HG02840 (cell line): ENCODE measurements at regions not wholly inside any gene's neighbourhood (a gene's known extent, or its start where the extent isn't known, plus 50 kb on each side); places are given as distances from the start of the nearest gene placed in this dataset.
"Not testable (repeated sequence)": the region's sequence is repeated elsewhere in the genome, so short reads cannot be mapped to it uniquely, and the experiment has no call there.

ENCODE experiments used
- ATAC-seq: cut with Tn5 transposase; IDR thresholded peaks from one replicate; pipeline ENCODE4 v1.9.1; 2021; ENCODE audit warnings: mild to moderate bottlenecking, moderate library complexity, moderate number of reproducible peaks; ENCODE audit not compliant: unreplicated experiment, low FRiP score

DNA sequence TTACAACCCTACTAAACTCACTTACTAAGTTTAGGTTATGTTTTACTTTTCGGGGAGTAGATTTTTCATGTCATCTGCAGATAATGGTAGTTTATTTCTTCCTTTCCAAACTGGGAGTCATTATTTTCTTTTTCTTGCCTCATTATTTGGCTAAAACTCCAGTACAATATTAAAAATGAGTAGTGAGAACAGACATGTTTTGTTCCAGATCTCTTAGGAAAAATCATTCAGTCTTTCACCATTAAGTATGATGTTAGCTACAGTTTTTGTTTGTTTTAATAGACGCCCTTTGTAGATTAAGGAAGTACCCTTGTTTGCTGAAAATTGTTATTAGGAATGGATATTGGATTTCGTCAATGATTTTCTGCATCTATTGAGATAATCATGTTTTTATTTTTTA, 472.0 kb upstream of the PAPPA start:
- no peak for ATAC-seq

DNA sequence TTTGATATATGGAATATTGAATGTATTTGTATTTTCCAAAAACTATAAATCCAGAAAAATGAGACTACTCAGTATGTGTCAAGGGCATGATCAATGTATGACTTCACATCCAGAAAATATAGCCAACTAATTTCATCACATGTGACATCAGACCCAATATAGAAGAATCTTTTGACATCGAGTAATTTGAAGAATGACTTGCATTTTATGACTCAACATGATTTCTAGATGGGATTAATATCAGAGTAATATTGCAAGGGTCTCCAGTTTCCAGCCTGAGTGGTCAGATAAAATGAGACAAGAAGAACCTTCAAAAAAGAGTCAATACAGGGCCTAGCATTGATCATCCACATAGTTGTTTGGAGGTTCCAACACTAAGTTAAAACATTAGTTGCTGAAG, 467.5 kb upstream of the PAPPA start:
- ATAC-seq, result no peak

DNA sequence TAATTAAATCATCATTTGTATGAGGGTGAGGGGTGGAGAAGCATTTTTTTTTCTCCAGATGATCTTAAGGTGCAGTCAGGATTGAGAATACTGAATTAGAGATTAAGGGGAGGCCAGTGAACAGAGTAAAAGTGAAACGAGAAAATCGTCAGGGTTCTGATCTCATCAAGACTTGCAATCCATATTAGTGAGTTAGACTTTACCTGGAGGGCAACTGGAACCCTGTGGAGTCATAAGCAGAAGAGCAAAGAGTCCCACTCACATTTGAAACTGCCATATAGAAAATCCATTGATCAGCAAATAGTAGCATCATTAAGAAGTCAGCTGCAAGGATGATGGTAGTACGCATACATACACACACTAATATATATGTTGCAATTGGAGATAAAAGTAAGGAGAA, 466.2 kb upstream of the PAPPA start:
- ATAC-seq, result no peak

DNA sequence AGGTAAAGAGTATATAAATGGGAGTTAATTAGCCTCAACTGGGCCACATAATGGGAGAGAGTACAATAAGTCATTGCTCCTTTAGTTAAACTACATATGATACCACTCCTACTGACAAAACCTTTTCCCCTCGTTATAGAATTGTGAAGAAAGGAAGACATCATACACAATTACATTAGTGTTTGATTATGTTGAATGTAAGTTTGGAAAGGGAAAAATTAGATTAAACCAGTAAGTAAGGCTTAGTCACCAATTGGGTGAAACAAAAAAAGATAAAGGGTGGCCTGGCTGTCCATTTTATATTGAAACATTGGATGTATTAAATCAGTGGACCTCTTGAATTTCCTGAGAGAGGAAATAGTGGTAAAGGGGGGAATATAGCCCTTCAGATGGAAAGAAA, 464.3 kb upstream of the PAPPA start:
- ATAC-seq, result no peak

DNA sequence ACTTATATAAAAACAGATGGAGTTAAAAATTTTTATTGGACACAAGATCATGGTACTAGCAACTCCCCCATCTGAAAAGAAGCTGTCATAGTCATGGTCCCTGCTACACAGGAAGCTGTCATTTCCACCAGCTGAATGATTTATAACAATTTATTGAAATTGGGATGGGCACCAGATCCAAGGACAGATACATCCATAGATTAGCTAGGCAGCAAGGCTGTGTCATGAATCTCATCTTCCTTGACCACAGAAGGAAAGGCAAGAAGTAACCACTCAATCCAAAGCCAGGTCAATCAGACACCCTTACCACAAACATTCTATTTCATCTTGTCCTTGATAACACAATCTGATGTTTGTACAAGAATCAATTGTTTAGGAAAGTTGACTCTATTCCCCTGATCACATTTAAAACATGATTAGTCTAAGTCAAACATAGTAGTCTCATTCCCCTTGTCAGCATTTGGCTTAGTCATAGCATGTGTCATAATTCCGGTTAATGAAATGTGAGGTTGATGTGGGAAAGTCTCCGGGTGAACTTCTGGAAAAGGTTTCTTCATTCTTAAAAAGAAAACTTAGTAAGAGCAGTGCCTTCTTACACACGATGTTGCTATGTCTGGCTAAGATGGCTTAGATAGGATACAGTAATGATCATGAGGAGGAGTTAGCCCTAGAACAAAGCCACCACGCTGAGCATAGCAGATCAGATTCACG, 462.6 kb upstream of the PAPPA start:
- no peak for ATAC-seq

DNA sequence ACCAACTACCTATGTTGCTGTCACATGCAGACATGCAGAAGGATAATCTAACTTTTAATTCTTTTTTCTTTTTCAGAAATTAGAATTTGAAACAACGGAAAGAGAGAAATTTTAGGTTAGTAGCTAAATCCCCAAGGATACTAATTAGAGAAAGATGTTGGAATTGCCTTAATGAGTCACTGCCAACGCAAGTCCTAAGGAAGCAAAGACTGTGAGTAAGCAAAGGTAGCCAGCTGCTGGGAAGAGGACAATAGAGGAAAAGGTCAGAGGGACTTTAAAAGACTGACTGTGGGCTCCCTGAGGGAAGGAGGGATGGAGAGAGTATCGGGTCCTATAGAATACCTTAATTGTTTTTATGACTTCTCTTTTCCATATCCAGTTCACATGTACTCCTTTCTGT, 461.9 kb upstream of the PAPPA start:
- no peak for ATAC-seq

DNA sequence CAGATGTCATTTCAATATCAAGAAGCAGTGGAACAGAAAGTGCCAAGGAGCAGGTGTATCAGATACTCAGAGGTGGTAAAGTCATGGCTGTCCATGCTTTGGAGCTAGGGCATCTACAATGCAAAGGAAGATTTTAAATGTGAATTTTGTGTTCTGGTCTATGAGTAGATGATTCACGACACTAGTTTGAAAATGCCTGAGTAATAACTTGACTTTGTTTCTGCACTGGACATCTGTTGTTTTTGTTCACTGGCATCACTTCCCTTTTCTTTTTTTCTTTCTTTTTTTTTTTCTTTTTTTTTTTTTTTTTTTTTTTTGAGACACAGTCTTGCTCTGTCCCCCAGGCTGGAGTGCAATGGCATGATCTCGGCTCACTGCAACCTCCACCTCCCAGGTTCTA, 460.7 kb upstream of the PAPPA start:
- not testable (repeated sequence) for ATAC-seq

DNA sequence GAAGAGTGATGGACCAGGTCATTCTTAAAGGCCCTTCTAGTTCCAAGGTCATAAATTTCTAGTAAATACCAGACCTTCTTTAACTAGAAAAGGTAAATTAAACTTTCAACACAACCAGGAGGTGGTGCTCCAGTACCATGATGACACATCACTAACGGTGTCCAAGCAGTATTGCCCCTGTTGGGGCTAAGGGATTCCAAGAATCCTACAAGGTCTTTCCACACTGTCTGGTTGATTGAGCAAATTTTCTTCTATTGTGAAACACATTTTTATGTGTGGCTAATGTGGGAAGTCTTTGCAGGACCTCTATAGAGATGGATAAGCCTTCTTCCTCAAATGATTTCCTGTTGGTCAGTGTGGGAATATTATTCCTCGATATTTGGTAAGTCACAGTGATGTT, 459.6 kb upstream of the PAPPA start:
- ATAC-seq, result no peak

DNA sequence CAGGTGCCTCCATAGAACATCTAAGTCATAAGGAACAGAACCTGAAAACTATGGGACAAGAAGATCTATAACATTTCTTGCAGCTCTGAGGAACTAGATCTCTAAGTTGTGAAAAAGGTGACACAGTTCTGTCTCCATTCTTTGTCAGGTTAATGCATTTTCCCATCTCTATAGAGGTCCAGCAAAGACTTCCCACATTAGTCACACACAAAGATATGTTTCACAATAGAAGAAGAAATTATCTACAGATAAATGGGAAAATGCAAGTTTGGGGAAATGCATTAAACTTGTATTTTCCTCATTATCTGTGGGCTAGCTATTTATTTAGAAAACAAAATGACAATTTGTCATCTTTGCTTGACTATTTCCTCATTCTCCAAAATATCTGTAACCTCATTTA, 458.6 kb upstream of the PAPPA start:
- no peak for ATAC-seq

DNA sequence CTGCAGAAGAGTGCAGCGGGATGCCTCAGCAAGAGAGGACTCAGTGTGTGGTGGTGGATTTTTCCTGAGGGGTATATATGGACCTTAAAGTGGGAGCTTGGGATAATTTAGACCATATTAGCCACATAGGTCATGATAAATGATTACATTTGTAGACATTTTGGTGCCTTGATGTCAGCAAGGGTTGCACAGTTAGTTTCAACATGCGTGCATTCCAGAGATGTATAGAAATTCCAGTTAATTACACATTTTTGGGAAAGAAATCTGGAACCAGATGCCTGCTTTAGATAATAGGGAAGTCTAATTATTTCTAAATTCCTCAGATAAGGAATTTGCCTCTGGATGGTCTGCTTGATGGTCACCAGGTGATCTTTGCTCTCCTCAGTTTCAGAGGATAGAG, 440.6 kb upstream of the PAPPA start:
- no peak for ATAC-seq

DNA sequence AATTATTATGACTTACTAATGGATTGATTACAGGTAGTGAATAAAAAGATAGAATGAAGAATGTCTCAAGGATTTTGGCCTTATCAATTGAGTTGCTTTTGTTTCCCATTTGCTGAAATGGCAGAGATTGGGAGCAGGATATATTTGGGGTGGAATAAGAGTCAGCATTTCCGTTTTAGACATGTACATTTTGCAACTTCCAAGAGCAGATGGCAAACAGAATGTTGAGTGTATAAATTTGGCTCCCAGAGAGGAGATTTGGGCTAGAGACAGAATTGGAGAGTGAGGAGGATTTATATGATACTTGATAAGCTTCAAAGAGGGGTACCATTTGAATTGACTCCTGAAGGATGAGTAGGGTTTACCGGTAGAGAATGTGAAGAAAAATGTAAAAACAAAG, 437.9 kb upstream of the PAPPA start:
- ATAC-seq, result no peak

DNA sequence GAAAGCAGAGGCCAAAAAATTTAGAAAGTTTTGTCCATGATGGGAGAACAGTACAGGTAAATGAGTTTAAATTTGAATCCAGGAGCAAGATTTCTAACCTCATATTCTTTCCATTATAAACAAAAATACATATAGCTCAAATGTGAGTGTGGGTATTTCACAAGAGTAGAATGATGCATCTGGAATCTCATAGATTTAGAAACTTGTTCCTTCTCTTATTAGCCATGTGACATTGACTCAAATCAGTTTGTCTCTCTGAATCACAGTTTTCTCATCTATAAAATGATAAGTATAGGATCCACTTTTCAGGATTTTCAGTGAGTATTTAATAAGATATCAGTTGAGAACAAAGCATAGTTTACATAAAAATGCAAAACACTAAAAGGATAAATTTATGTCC, 436.3 kb upstream of the PAPPA start:
- no peak for ATAC-seq

DNA sequence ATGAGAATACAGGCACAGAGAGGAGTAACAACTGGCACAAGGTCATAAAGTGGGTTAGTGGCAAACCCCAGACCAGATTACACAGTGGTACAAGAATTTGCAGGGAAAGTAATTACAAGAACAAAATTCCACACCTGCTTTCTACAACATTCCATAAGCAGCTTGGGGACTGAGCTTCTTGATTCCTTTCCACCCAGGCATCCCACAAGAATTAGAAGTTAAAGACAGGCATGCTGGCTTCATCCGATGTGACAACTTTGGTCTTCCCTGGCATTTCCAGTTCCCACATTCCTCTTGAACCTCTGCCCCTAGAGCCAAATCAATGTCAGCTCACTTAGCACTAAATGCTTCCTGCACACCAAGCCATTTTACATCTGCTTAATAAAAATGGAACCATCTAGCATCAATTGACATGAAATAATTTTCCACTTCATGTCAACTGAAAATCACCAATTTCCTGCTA, 435.8 kb upstream of the PAPPA start:
- no peak for ATAC-seq

DNA sequence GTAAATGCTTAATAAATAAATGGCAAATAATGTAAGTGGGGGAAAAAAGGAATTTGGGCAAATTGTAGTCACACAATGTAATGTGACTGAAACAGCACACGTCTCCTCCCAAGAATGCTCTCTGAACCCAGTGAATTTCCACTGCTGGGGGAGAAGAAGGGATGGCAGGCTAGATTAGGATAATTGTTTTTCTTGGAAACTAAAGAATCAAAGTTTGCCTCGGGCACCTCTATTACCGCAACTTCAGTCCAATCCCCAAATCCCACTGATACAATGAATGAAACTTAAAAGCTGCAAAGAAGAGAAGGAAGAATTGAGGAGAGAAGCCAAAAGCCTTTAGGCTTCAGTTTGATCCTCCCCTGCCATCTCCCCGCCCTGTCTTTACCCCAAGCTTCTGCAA, 423.2 kb upstream of the PAPPA start:
- ATAC-seq, result no peak

DNA sequence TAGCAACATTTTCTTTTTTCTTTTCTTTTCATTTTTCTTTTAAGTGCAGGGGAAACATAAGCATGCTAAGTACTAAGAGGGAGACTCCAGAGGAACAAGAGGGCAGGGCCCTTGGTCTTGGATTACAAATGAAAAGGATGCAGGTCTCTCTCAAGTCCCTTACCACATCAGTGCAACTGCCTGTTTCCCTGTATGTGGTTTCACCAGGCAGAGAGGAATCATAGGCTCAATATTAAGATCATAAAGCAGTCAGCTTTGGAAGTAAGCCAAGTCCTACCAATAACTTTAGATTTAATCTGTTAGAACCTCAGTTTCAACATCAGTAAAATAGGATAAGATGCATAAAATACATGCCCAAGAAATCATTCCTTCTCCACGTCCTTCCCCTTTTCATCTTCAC, 422.7 kb upstream of the PAPPA start:
- no peak for ATAC-seq

DNA sequence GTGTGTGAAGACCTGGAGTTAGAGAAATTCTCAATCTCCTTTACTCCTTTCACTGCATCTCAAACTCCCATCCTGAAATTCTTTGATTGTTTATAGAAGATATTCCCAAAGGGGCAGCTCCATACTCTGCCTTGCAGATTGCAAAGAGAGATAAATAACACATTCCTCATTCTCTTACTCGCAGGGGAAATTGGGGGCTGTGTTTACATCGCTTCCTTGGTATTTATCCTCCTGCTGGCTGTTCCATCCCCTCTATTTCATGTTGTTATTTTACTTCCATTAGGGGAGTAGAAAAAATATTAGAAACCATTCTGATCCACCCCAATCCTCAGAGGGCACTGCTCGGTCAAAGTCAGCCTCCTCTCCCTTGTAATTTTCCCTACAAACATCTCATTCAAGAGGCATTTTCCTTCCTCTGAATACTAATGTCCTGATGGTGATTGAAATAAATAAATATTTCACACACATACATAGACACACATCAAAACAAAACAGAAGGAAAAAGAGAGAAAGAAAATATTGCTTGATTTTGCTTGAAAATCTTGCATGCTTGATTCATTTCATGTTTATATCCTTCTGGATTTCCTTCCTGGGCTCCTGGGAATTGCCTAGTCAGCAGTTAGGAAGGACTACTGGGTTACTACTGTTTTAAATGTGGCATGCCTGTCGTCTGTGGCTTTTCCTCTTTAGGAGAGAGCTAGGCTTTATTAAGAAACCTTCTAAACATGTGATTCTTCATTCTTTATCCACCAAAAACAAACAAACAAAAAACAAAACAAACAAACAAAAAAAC, 420.1 kb upstream of the PAPPA start:
- no peak for ATAC-seq

DNA sequence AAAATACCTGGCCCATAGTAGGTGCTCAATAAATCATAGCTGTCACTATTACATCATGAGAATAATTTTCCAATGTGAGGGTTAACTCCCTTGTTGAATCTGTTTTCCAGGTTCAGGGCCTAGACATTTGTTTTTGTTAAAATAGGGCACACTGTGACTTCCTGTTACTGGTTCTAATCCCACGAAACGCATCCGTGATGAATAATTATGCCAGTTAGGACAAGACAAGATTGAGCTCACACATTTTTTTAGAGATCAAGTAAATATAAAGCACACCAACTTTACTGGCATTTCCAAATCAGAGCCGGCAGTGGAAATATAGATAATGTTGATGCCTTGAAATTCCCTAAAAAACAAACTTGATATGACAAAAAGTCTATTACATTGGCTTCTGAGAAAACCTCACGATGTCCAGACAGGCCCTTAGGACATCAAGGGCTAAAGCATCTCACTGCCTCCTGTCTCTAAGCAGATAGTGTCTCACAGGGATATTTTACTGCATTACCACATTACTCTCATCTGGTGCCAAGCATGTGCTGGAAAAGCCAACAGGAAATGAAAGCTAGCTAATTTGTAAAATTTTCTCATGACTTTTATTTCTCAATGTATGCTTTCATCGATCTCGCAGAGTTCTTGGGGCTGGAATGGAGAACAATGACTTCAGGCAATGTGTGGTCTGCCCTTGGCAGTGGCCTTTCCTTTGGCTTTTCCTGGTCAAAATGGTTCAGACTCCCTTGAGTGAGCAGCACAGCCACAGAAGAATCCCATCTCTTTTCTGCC, 414.3 kb upstream of the PAPPA start:
- ATAC-seq, result no peak

DNA sequence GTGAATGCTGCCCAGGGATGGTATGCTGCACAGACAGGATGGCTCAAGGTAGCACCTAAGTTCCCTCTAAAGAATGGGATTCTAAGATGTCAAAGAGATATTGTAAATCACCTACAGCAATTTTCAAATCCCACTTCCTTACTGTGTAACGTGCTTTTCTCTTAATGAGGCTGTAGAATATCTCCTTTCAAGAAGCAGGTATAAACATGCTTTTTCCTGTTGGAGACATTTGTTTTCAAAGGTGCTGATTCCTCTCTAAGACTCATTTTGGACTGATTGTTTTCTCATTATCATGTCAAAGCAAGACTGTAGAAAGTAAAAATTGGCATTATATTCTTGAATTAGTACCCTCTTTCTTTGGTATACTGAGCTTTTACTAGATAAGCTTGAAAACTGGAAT, 412.6 kb upstream of the PAPPA start:
- no peak for ATAC-seq

DNA sequence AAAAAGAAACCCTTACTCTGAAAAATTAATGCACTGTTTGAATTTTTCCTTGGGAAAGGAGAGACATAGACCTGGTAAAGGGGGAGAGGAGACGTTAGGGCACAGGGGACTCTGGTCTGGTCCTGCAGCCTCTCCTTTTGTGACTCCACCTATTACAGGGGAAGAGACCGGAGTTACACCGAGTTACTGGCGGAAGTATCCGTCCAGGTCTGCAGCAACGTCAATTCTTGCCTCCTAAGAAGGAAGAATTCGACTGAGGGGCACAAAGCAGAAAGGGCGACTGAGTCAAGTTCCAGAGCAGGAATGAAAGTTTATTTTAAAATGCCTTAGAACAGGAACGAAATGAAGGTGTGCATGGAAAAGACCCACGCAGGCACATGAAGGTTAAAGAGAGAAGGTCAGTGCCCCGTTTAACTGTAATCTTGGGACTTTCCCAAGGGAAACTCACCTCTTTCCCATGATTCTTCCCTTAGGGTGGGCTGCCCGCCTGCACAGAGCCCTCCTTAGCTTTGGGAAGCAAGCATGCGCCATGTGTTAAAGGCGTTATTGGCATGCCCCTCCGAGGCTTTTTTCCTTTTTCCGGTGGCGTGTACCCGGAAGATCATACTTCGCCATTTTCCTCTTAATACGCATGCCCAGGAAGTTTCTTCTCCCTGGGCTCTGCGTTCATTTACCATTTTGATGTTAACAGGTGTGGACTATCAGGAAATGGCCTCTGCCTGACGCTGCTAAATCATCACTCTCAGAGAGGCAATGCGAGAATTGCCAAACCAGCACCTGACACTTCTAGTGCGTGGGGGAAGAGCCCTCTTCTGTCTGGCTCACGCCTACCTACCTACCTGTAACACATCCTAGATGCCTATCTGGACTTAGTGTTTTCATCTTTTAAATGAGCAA, 409.6 kb upstream of the PAPPA start:
- ATAC-seq, result no peak

DNA sequence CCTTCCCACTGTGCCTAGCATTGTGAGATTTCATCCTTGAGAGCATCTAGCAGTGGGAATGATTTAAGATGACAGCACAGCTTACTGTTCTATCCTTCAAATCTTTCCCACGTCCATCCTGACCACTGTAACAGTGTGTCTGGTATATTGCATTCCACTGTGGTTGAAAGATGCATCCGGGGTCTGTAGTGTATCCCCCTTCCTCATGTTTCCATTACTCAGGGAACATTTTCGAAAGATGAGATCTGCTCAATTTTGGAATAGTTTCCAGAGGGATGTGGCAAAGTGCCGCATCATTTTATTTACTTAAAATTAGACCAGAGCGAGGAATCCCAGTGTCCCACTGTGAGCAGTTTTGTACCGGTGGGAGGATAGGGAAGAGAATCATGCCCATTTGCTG, 407.1 kb upstream of the PAPPA start:
- no peak for ATAC-seq
